Neural cell (in vitro differentiated cells): ENCODE measurements at regions not wholly inside any gene's neighbourhood (a gene's known extent, or its start where the extent isn't known, plus 50 kb on each side); places are given as distances from the start of the nearest gene placed in this dataset.

ENCODE experiments used
- H2AFZ ChIP-seq: fragments of 200-600, 300-800 bp; sonication (generic), shearing (Covaris generic); 2 replicates; pipeline ENCODE4 v1.6.0; 2014; ENCODE audit warnings: low read depth, mild to moderate bottlenecking, antibody characterized with exemption, low read length, moderate library complexity
- H3F3A ChIP-seq: fragments of 200-600 bp; shearing (Covaris generic); 2 replicates; pipeline ENCODE4 v1.6.1; 2016; ENCODE audit warnings: mild to moderate bottlenecking, moderate library complexity, mixed read lengths, antibody characterized with exemption, low read length; ENCODE audit not compliant: insufficient read depth, poor library complexity, severe bottlenecking
- H3K27ac ChIP-seq: fragments of 200-600, 300-800 bp; sonication (generic), shearing (Covaris generic); 2 replicates; pipeline ENCODE4 v1.5.1; 2014; ENCODE audit warnings: mild to moderate bottlenecking, low read length, moderate library complexity
- H3K27me3 ChIP-seq: fragments of 300-800, 200-600 bp; sonication (generic), shearing (Covaris generic); 2 replicates; pipeline ENCODE4 v1.6.0; 2014; ENCODE audit warnings: mild to moderate bottlenecking, low read depth, low read length, moderate library complexity; ENCODE audit not compliant: insufficient read depth
- H3K36me3 ChIP-seq: fragments of 300-800, 200-600 bp; sonication (generic), shearing (Covaris generic); 2 replicates; pipeline ENCODE4 v1.5.1; 2014; ENCODE audit warnings: mild to moderate bottlenecking, antibody characterized with exemption, low read length, moderate library complexity; ENCODE audit not compliant: insufficient read depth
- H3K4me2 ChIP-seq: fragments of 300-800, 200-600 bp; sonication (generic), shearing (Covaris generic); 2 replicates; pipeline ENCODE4 v1.6.0; 2014; ENCODE audit warnings: mild to moderate bottlenecking, low read length
- H3K4me3 ChIP-seq: fragments of 300-800, 200-600 bp; sonication (generic), shearing (Covaris generic); 2 replicates; pipeline ENCODE4 v1.5.1; 2014; ENCODE audit warnings: mild to moderate bottlenecking, low read length, moderate library complexity
- H3K79me2 ChIP-seq: fragments of 200-600 bp; shearing (Covaris generic); replicated peaks from 2 replicates; pipeline ENCODE4 v1.6.0; 2014; ENCODE audit warnings: mild to moderate bottlenecking, low read length, moderate library complexity; ENCODE audit not compliant: insufficient read depth
- H3K9ac ChIP-seq: fragments of 300-800, 200-600 bp; sonication (generic), shearing (Covaris generic); 2 replicates; pipeline ENCODE4 v1.6.1; 2016; ENCODE audit warnings: mild to moderate bottlenecking, low read length, mixed read lengths
- H3K9me2 ChIP-seq: fragments of 200-600 bp; shearing (Covaris generic); 2 replicates; pipeline ENCODE4 v1.6.1; 2016; ENCODE audit warnings: mild to moderate bottlenecking, low read length, mixed read lengths; ENCODE audit not compliant: insufficient read depth
- H3K9me3 ChIP-seq: fragments of 200-600, 300-800 bp; sonication (generic), shearing (Covaris generic); 2 replicates; pipeline ENCODE4 v1.6.1; 2016; ENCODE audit warnings: mild to moderate bottlenecking, mixed run types, low read length, moderate library complexity, mixed read lengths
- H4K20me1 ChIP-seq: fragments of 200-600 bp; shearing (Covaris generic); 2 replicates; pipeline ENCODE4 v1.6.1; 2016; ENCODE audit warnings: mild to moderate bottlenecking, mixed run types; ENCODE audit not compliant: insufficient read depth
- CTCF ChIP-seq: fragments of 450-650 bp; IDR thresholded peaks from 2 replicates; pipeline ENCODE4 v1.5.1; 2014; ENCODE audit warnings: antibody characterized with exemption, mild to moderate bottlenecking, moderate library complexity; ENCODE audit not compliant: poor library complexity, severe bottlenecking
- EP300 ChIP-seq: fragments of 450-650 bp; conservative IDR thresholded peaks from 2 replicates; pipeline ENCODE4 v1.6.1; 2014; ENCODE audit warnings: antibody characterized with exemption, mild to moderate bottlenecking, moderate library complexity; ENCODE audit not compliant: poor library complexity, severe bottlenecking
- EZH2 ChIP-seq: fragments of 200-600, 300-800 bp; shearing (Covaris generic), sonication (generic); IDR thresholded peaks from 2 replicates; pipeline ENCODE4 v1.6.1; 2014; ENCODE audit warnings: antibody characterized with exemption, low read length, borderline replicate concordance, mild to moderate bottlenecking; ENCODE audit not compliant: insufficient read depth, poor library complexity, severe bottlenecking
- MXI1 ChIP-seq: fragments of 450-650 bp; conservative IDR thresholded peaks from 2 replicates; pipeline ENCODE4 v1.6.1; 2014; ENCODE audit warnings: antibody characterized with exemption, mild to moderate bottlenecking; ENCODE audit not compliant: poor library complexity, severe bottlenecking
- POLR2AphosphoS5 ChIP-seq: IDR thresholded peaks from 2 replicates; pipeline ENCODE4 v1.6.1; 2012
- RAD21 ChIP-seq: fragments of 450-650 bp; conservative IDR thresholded peaks from 2 replicates; pipeline ENCODE4 v1.6.1; 2014; ENCODE audit warnings: antibody characterized with exemption, mild to moderate bottlenecking, moderate library complexity
- REST ChIP-seq: IDR thresholded peaks from 2 replicates; pipeline ENCODE4 v1.6.1; 2012; ENCODE audit warnings: borderline replicate concordance
- SMC3 ChIP-seq: fragments of 450-650 bp; conservative IDR thresholded peaks from 2 replicates; pipeline ENCODE4 v1.6.1; 2014; ENCODE audit warnings: antibody characterized with exemption, mild to moderate bottlenecking, moderate library complexity; ENCODE audit not compliant: poor library complexity
- TAF1 ChIP-seq: IDR thresholded peaks from 2 replicates; pipeline ENCODE4 v1.6.1; 2012; ENCODE audit warnings: low read depth

- no peak overlapping the region for H3K27ac ChIP-seq
- H3K4me3 ChIP-seq: no peak overlapping the region
Observed at GRCh38 chr3:42019953-42020260, 58.0 kb upstream of the ULK4 start.

GRCh38 chr3:42019144-42019952 lies 57.4 kb upstream of the ULK4 start:
- H3K27ac ChIP-seq: no peak overlapping the region
- no peak overlapping the region for H2AFZ ChIP-seq
- no peaks in the 10 kb centered on the region for H3K9me3 ChIP-seq
- no peaks in the 10 kb centered on the region for H3K36me3 ChIP-seq
- H4K20me1 ChIP-seq: no peaks in the 10 kb centered on the region
- no peaks in the 10 kb centered on the region for H3F3A ChIP-seq
- H3K4me3 ChIP-seq: no peak overlapping the region
- H3K9ac ChIP-seq: no peak overlapping the region
- no peaks in the 10 kb centered on the region for H3K9me2 ChIP-seq
- H3K27me3 ChIP-seq: no peaks in the 10 kb centered on the region
- H3K79me2 ChIP-seq: peaks cover 81% of the 10 kb centered on the region
- H3K4me2 ChIP-seq: no peak overlapping the region
- TF ChIP-seq POLR2AphosphoS5 (no peak), CTCF (no peak), REST (no peak), EP300 (no peak), EZH2 (no peak)

More at GRCh38 chr3:42019953-42020260, 58.0 kb upstream of the ULK4 start:
- Histone ChIP-seq H3K36me3 (no peaks in the 10 kb centered on the region), H3K9ac (no peak overlapping the region), H3F3A (no peaks in the 10 kb centered on the region), H3K9me3 (no peaks in the 10 kb centered on the region), H4K20me1 (no peaks in the 10 kb centered on the region), H3K27me3 (no peaks in the 10 kb centered on the region), H3K9me2 (no peaks in the 10 kb centered on the region), H3K79me2 (peaks cover 78% of the 10 kb centered on the region), H3K4me2 (no peak overlapping the region), H2AFZ (no peak overlapping the region)
- TF ChIP-seq REST (no peak), EZH2 (no peak), SMC3 (no peak), EP300 (no peak), MXI1 (no peak), RAD21 (no peak), POLR2AphosphoS5 (no peak), CTCF (no peak), TAF1 (no peak)
